ENCODE measurements at regions not wholly inside any gene's neighbourhood (a gene's known extent, or its start where the extent isn't known, plus 50 kb on each side); places are given as distances from the start of the nearest gene placed in this dataset.

GRCh38 chr13:44735806-44736205 is 159.7 kb upstream of the TSC22D1 start:
- no peaks in the 10 kb centered on the region for H3K27me3 ChIP-seq (ENCODE audit: control insufficient read depth, extremely low read depth, insufficient read depth, low read length)
- dilution Hi-C loops (cut with MboI; ENCODE audit: extremely low pct_ligation_motif_present, low sequenced_read_pairs) = no loop called here
- H3K9me1 ChIP-seq (ENCODE audit: control insufficient read depth, extremely low read depth, insufficient read depth, low read length) = no peaks in the 10 kb centered on the region
- H3K79me2 ChIP-seq (ENCODE audit: control insufficient read depth, insufficient read depth, low read length) = no peaks in the 10 kb centered on the region
- no peaks in the 10 kb centered on the region for H4K20me1 ChIP-seq (ENCODE audit: control insufficient read depth, extremely low read depth, insufficient read depth, low read length)
- TF ChIP-seq CTCF (optimal IDR thresholded peaks at IDR 0.05 in 1 of 3, IDR thresholded peaks at IDR 0.05 in 1 of 3, conservative IDR thresholded peaks at IDR 0.05 in 1 of 3; ENCODE audit: extremely low read depth in 1 of 3, insufficient read depth in 2 of 3, low read length in 3 of 3) = no peak
- TF ChIP-seq EZH2 (IDR thresholded peaks at IDR 0.05; ENCODE audit: low read length) = no peak
- FAIRE-seq (peak; percentile 5), DNase-seq (ENCODE audit: low read depth, low spot score) (no peak)
- no peaks in the 10 kb centered on the region for H3K36me3 ChIP-seq (ENCODE audit: control insufficient read depth in 2 of 2, extremely low read depth in 1 of 2, insufficient read depth in 2 of 2, low read length in 2 of 2)
- H3K4me3 ChIP-seq (ENCODE audit: control insufficient read depth in 2 of 3, extremely low read depth in 1 of 3, insufficient read depth in 2 of 3, low read depth in 1 of 3, low read length in 3 of 3) = no peak overlapping the region
- H2AFZ ChIP-seq (ENCODE audit: control insufficient read depth, low read length) = no peak overlapping the region
- H3K9me3 ChIP-seq (ENCODE audit: control insufficient read depth, low read depth, low read length) = no peaks in the 10 kb centered on the region
- H3K27ac ChIP-seq (ENCODE audit: control insufficient read depth, insufficient read depth, low read length) = no peak overlapping the region
- H3K9ac ChIP-seq (ENCODE audit: control insufficient read depth, extremely low read depth, insufficient read depth, low read length) = no peak overlapping the region
- peaks cover 13% of the 10 kb centered on the region for H3K4me1 ChIP-seq (ENCODE audit: control insufficient read depth, extremely low read depth, insufficient read depth, low read length)
- H3K4me2 ChIP-seq (ENCODE audit: control insufficient read depth, extremely low read depth, insufficient read depth, low read depth, low read length) = no peak overlapping the region

- Histone ChIP-seq H3K9ac (ENCODE audit: control insufficient read depth, extremely low read depth, insufficient read depth, low read length) (peak overlapping the region; percentile 34), H3K4me2 (ENCODE audit: control insufficient read depth, extremely low read depth, insufficient read depth, low read depth, low read length) (peak overlapping the region; percentile 35), H3K36me3 (ENCODE audit: control insufficient read depth in 2 of 2, extremely low read depth in 1 of 2, insufficient read depth in 2 of 2, low read length in 2 of 2) (no peaks in the 10 kb centered on the region), H3K4me3 (ENCODE audit: control insufficient read depth in 2 of 3, extremely low read depth in 1 of 3, insufficient read depth in 2 of 3, low read depth in 1 of 3, low read length in 3 of 3) (no peak overlapping the region), H3K27me3 (ENCODE audit: control insufficient read depth, extremely low read depth, insufficient read depth, low read length) (no peaks in the 10 kb centered on the region), H3K4me1 (ENCODE audit: control insufficient read depth, extremely low read depth, insufficient read depth, low read length) (peaks cover 13% of the 10 kb centered on the region), H3K79me2 (ENCODE audit: control insufficient read depth, insufficient read depth, low read length) (no peaks in the 10 kb centered on the region), H3K27ac (ENCODE audit: control insufficient read depth, insufficient read depth, low read length) (peak overlapping the region; percentile 17), H2AFZ (ENCODE audit: control insufficient read depth, low read length) (peak overlapping the region; percentile 74), H4K20me1 (ENCODE audit: control insufficient read depth, extremely low read depth, insufficient read depth, low read length) (no peaks in the 10 kb centered on the region), H3K9me1 (ENCODE audit: control insufficient read depth, extremely low read depth, insufficient read depth, low read length) (no peaks in the 10 kb centered on the region), H3K9me3 (ENCODE audit: control insufficient read depth, low read depth, low read length) (no peaks in the 10 kb centered on the region)
- DNase-seq (ENCODE audit: low read depth, low spot score) (no peak), FAIRE-seq (peak; percentile 96)
- TF ChIP-seq EZH2 (IDR thresholded peaks at IDR 0.05; ENCODE audit: low read length) = no peak
- no peak for TF ChIP-seq CTCF (optimal IDR thresholded peaks at IDR 0.05 in 1 of 3, IDR thresholded peaks at IDR 0.05 in 1 of 3, conservative IDR thresholded peaks at IDR 0.05 in 1 of 3; ENCODE audit: extremely low read depth in 1 of 3, insufficient read depth in 2 of 3, low read length in 3 of 3)
- dilution Hi-C loops (cut with MboI; ENCODE audit: extremely low pct_ligation_motif_present, low sequenced_read_pairs) = no loop called here
These were observed 158.1 kb upstream of the TSC22D1 start for GRCh38 chr13:44734201-44734707.

Data from keratinocyte (primary cell).